ENCODE measurements at regions not wholly inside any gene's neighbourhood (a gene's known extent, or its start where the extent isn't known, plus 50 kb on each side); places are given as distances from the start of the nearest gene placed in this dataset.

- Histone ChIP-seq H3K4me2 (no peak overlapping the region), H3F3A (replicated peaks; ENCODE audit: insufficient read depth) (no peaks in the 10 kb centered on the region), H4K20me1 (ENCODE audit: insufficient read depth) (no peaks in the 10 kb centered on the region), H3K9ac (no peak overlapping the region), H3K36me3 (replicated peaks in 1 of 2; ENCODE audit: control insufficient read depth in 1 of 2, insufficient read depth in 2 of 2, low read length in 1 of 2) (no peaks in the 10 kb centered on the region), H3K4me1 (ENCODE audit: control insufficient read depth in 1 of 2, insufficient read depth in 2 of 2, low read depth in 1 of 2, low read length in 1 of 2) (no peaks in the 10 kb centered on the region), H3K4me3 (ENCODE audit: low read depth in 2 of 2, low read length in 1 of 2) (no peak overlapping the region), H3K27me3 (ENCODE audit: insufficient read depth) (no peaks in the 10 kb centered on the region), H2AFZ (ENCODE audit: low read depth) (no peak overlapping the region), H3K27ac (ENCODE audit: low read depth in 2 of 2, low read length in 1 of 2) (no peak overlapping the region), H3K79me2 (ENCODE audit: insufficient read depth) (no peaks in the 10 kb centered on the region), H3K9me3 (no peaks in the 10 kb centered on the region), H3K9me2 (no peaks in the 10 kb centered on the region)
- ChIA-PET CTCF (no interaction called here), POLR2A (no interaction called here)
- no peak for DNase-seq
- no peak for TF ChIP-seq POLR2AphosphoS5 (IDR thresholded peaks at IDR 0.05; ENCODE audit: low read depth, low read length)
- TF ChIP-seq NFIC (IDR thresholded peaks at IDR 0.05; ENCODE audit: borderline replicate concordance), result no peak
- no peak for TF ChIP-seq MAX (IDR thresholded peaks at IDR 0.05; ENCODE audit: low read depth)
- no peak for TF ChIP-seq FOXM1 (IDR thresholded peaks at IDR 0.05; ENCODE audit: low read depth)
- no peak for TF ChIP-seq RFX5 (IDR thresholded peaks at IDR 0.05; ENCODE audit: low read length)
- no peak for TF ChIP-seq RAD21 (IDR thresholded peaks at IDR 0.05; ENCODE audit: low read length)
- TF ChIP-seq USF2 (IDR thresholded peaks at IDR 0.05; ENCODE audit: borderline replicate concordance, low read depth, low read length), result no peak
- TF ChIP-seq ZBTB33 (IDR thresholded peaks at IDR 0.05; ENCODE audit: borderline replicate concordance, low read depth), result no peak
- TF ChIP-seq USF1 (IDR thresholded peaks at IDR 0.05; ENCODE audit: borderline replicate concordance, low read depth), result no peak
- no peak for TF ChIP-seq GATA2 (CRISPR knock-in tag; IDR thresholded peaks at IDR 0.05)
- TF ChIP-seq TCF12 (IDR thresholded peaks at IDR 0.05), result no peak
- no peak for TF ChIP-seq NRF1 (IDR thresholded peaks at IDR 0.05; ENCODE audit: low read depth, low read length)
- no peak for TF ChIP-seq EP300 (IDR thresholded peaks at IDR 0.05; ENCODE audit: borderline replicate concordance in 1 of 2, low read depth in 1 of 2, low read length in 1 of 2)
- no peak for TF ChIP-seq JUND (IDR thresholded peaks at IDR 0.05)
- TF ChIP-seq ELF1 (IDR thresholded peaks at IDR 0.05), result no peak
- no peak for TF ChIP-seq RXRA (IDR thresholded peaks at IDR 0.05; ENCODE audit: borderline replicate concordance, low read depth)
- TF ChIP-seq IRF3 (IDR thresholded peaks at IDR 0.05; ENCODE audit: low read depth, low read length), result no peak
- TF ChIP-seq CTCF (IDR thresholded peaks at IDR 0.05), result no peak
- TF ChIP-seq GABPA (IDR thresholded peaks at IDR 0.05; ENCODE audit: low read depth), result no peak
- 14% methylated on average over 2 of the region's 2 CpGs for WGBS (ENCODE audit: low lambda C conversion rate)
Observed at GRCh38 chr2:17258861-17259260, 259.4 kb downstream of the RAD51AP2 start.
